ENCODE measurements at regions not wholly inside any gene's neighbourhood (a gene's known extent, or its start where the extent isn't known, plus 50 kb on each side); places are given as distances from the start of the nearest gene placed in this dataset.

- DNase-seq (ENCODE audit: low read depth), result no peak
- H3K4me3 ChIP-seq (ENCODE audit: control insufficient read depth, low read depth, low read length), result no peak overlapping the region
- no peak for TF ChIP-seq CTCF (IDR thresholded peaks at IDR 0.05; ENCODE audit: control insufficient read depth, insufficient read depth, low read depth, low read length, missing control alignments)
These were observed 559.8 kb downstream of the QKI start for GRCh38 chr6:163974322-163974721.

GRCh38 chr6:163971841-163972838 lies 557.6 kb downstream of the QKI start:
- no peak overlapping the region for H3K4me3 ChIP-seq (ENCODE audit: control insufficient read depth, low read depth, low read length)
- TF ChIP-seq CTCF (IDR thresholded peaks at IDR 0.05; ENCODE audit: control insufficient read depth, insufficient read depth, low read depth, low read length, missing control alignments), result no peak
- no peak for DNase-seq (ENCODE audit: low read depth)

- TF ChIP-seq CTCF (IDR thresholded peaks at IDR 0.05; ENCODE audit: control insufficient read depth, insufficient read depth, low read depth, low read length, missing control alignments), result no peak
- no peak for DNase-seq (ENCODE audit: low read depth)
- no peak overlapping the region for H3K4me3 ChIP-seq (ENCODE audit: control insufficient read depth, low read depth, low read length)
These were observed 556.5 kb downstream of the QKI start for GRCh38 chr6:163970846-163971564.

- no peak overlapping the region for H3K4me3 ChIP-seq (ENCODE audit: control insufficient read depth, low read depth, low read length)
- TF ChIP-seq CTCF (IDR thresholded peaks at IDR 0.05; ENCODE audit: control insufficient read depth, insufficient read depth, low read depth, low read length, missing control alignments), result no peak
- DNase-seq (ENCODE audit: low read depth), result no peak
These were observed 551.2 kb downstream of the QKI start for GRCh38 chr6:163965426-163966348.

- DNase-seq (ENCODE audit: low read depth), result no peak
- TF ChIP-seq CTCF (IDR thresholded peaks at IDR 0.05; ENCODE audit: control insufficient read depth, insufficient read depth, low read depth, low read length, missing control alignments), result no peak
- H3K4me3 ChIP-seq (ENCODE audit: control insufficient read depth, low read depth, low read length), result no peak overlapping the region
These were observed 550.3 kb downstream of the QKI start for GRCh38 chr6:163964789-163965188.

All from AG09309 (cell line).